Gastrocnemius medialis (tissue), 4 donors: ENCODE measurements at regions not wholly inside any gene's neighbourhood (a gene's known extent, or its start where the extent isn't known, plus 50 kb on each side); places are given as distances from the start of the nearest gene placed in this dataset.

Source experiments
- POLR2A ChIP-seq, 2 donors: fragments of 450-650 bp; IDR thresholded peaks; one replicate each; pipeline ENCODE4 v1.6.1; 2017; ENCODE audit warnings: antibody characterized with exemption in 2 of 2, mild to moderate bottlenecking in 2 of 2, moderate library complexity in 2 of 2
- TF ChIP-seq, protein P1 (sequence below), 5 experiments: fragments of 450-650 bp in 3 of 5; fragments of 200-600 bp in 2 of 5; sonication (generic) in 2 of 5; IDR thresholded peaks in 4 of 5; conservative IDR thresholded peaks in 1 of 5; 1 replicate in 4 of 5; 2 replicates in 1 of 5; pipeline ENCODE4 v1.5.1; 2016 to 2019; ENCODE audit warnings: antibody characterized with exemption in 5 of 5, mild to moderate bottlenecking in 3 of 5, moderate library complexity in 3 of 5

DNA sequence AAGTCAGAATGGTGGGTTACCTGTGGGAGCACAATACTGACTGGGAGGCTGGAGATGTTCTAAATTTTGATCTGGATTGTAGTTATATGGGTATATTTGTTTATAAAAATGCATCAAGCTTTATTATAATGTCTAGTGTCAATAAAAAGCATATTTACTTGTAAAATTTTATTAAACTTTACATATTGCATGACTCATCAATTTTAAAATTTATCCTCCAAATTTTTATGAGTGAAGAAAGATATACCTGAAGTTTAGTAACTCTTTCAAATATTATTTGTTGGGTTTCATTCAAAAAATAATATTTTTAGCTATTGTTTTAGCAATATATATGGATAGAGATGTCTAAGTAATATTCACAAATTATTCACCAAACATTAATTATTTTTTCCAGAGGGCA lies 103.0 kb downstream of the ANXA5 start:
- TF ChIP-seq, protein P1, sequence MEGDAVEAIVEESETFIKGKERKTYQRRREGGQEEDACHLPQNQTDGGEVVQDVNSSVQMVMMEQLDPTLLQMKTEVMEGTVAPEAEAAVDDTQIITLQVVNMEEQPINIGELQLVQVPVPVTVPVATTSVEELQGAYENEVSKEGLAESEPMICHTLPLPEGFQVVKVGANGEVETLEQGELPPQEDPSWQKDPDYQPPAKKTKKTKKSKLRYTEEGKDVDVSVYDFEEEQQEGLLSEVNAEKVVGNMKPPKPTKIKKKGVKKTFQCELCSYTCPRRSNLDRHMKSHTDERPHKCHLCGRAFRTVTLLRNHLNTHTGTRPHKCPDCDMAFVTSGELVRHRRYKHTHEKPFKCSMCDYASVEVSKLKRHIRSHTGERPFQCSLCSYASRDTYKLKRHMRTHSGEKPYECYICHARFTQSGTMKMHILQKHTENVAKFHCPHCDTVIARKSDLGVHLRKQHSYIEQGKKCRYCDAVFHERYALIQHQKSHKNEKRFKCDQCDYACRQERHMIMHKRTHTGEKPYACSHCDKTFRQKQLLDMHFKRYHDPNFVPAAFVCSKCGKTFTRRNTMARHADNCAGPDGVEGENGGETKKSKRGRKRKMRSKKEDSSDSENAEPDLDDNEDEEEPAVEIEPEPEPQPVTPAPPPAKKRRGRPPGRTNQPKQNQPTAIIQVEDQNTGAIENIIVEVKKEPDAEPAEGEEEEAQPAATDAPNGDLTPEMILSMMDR (IDR thresholded peaks at IDR 0.05 in 4 of 5, conservative IDR thresholded peaks at IDR 0.05 in 1 of 5), result no peak
- no peak for TF ChIP-seq POLR2A (IDR thresholded peaks at IDR 0.05)
